LNCAP (cell line): ENCODE measurements at regions not wholly inside any gene's neighbourhood (a gene's known extent, or its start where the extent isn't known, plus 50 kb on each side); places are given as distances from the start of the nearest gene placed in this dataset.

Experiments used
- CTCF ChIP-seq: fragments of 450-650 bp; IDR thresholded peaks from 2 replicates; pipeline ENCODE4 v1.5.1; 2017; ENCODE audit warnings: mild to moderate bottlenecking

- TF ChIP-seq CTCF = no peak
Observed at GRCh38 chr1:114342376-114342775, 168.6 kb downstream of the TRIM33 start.

- no peak for TF ChIP-seq CTCF
Observed at GRCh38 chr1:114341856-114342255, 169.1 kb downstream of the TRIM33 start.

DNA sequence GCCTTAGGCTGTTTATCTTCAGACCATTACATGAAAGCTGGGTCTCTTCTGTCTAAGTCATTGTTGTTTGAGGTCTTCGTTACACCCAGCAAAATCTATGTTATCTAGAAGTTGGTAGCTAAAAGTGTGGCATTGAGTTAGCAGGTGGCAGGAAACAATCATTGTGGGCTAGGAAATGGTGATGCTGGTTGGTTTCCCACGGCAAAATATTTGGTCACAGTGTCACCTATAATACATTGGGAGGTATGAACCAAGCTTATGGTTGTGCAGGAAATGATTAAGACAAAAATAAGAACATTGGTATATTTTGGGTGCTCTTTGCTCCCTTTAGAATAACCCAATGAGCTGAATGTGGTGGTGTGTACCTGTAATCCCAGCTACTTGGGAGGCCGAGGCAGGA, 169.7 kb downstream of the TRIM33 start:
- no peak for TF ChIP-seq CTCF

GRCh38 chr1:114340892-114341291, 170.1 kb downstream of the TRIM33 start:
- no peak for TF ChIP-seq CTCF

DNA sequence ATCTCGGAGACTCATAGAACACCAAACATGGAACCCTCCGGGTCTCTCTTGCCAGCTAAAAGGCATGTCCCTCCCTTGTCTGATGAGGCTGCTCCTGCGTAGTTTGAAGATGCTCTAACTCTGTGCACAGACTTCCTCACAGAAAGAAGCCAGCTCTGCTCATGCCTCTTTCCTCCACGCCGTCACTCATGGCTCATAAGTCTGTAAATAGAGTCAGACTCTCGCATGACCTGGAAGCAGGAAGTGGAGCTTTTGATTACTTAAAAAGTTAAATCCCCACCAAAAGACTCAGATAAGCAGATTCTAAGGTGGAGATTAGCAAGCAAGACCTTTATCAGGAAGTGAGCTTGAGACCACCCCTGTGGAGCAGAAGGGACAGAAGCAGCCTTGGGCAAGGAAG, 171.6 kb downstream of the TRIM33 start:
- no peak for TF ChIP-seq CTCF

DNA sequence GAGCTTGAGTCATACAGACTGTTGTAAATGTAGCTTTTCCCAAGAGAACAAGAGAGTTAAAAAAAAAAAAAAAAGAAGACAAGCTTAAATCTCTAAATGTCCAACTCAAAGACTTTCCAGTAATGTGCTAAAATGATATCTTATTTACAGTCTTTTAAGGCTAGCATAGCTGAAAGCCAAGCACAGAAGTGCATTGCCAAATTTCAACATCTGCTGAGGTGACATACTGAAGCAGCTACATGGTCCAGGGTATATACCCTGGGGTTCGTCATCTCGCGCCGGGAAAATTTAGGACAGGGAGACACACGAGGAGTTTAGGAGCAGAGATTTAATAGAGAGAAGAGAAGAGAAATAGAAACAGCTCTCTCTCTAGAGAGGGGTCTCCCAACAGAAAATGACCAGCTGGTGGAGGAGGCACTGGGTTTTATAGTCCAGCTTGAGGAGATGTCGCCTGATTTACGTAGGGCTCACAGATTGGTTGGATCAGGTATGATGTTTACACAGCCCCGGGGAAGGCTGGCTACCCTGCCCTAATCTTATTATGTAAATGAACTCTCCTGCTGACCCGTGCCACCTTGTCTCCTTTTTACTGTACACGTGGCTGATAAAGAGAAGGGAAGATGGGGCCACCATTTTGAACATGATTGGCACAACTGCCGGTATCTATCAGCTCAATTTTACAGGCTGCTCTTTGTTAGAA, 172.7 kb downstream of the TRIM33 start:
- TF ChIP-seq CTCF = no peak

GRCh38 chr1:114337417-114337816, 173.6 kb downstream of the TRIM33 start:
- no peak for TF ChIP-seq CTCF

DNA sequence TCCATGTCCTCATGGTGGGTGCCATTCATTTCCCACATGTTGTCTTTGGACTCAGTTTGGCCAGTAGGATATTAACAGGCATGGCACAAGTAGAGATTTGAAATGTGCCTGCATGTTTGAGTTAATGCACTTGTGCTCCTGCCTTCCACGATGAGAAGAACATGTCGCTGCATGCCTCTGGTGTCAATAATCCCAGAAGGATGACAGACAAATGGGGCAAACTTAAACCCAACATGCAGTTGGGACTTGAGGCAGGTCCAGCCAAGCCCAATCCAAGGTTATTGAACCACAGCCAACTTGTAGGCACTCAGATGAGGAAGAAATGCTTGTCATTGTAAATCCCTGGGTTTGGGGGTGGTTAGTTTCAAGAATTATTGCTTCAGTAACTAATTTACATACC, 174.6 kb downstream of the TRIM33 start:
- TF ChIP-seq CTCF = no peak
